Gastrocnemius medialis (tissue), 4 donors: ENCODE measurements at regions not wholly inside any gene's neighbourhood (a gene's known extent, or its start where the extent isn't known, plus 50 kb on each side); places are given as distances from the start of the nearest gene placed in this dataset.

ENCODE experiments used
- POLR2A ChIP-seq, 2 donors: fragments of 450-650 bp; IDR thresholded peaks; one replicate each; pipeline ENCODE4 v1.6.1; 2017; ENCODE audit warnings: antibody characterized with exemption in 2 of 2, mild to moderate bottlenecking in 2 of 2, moderate library complexity in 2 of 2
- TF ChIP-seq, protein P1 (sequence below), 5 experiments: fragments of 450-650 bp in 3 of 5; fragments of 200-600 bp in 2 of 5; sonication (generic) in 2 of 5; IDR thresholded peaks in 4 of 5; conservative IDR thresholded peaks in 1 of 5; 1 replicate in 4 of 5; 2 replicates in 1 of 5; pipeline ENCODE4 v1.5.1; 2016 to 2019; ENCODE audit warnings: antibody characterized with exemption in 5 of 5, mild to moderate bottlenecking in 3 of 5, moderate library complexity in 3 of 5

GRCh38 chr18:55139836-55140235 is 180.6 kb upstream of the CCDC68 start:
- TF ChIP-seq, protein P1, sequence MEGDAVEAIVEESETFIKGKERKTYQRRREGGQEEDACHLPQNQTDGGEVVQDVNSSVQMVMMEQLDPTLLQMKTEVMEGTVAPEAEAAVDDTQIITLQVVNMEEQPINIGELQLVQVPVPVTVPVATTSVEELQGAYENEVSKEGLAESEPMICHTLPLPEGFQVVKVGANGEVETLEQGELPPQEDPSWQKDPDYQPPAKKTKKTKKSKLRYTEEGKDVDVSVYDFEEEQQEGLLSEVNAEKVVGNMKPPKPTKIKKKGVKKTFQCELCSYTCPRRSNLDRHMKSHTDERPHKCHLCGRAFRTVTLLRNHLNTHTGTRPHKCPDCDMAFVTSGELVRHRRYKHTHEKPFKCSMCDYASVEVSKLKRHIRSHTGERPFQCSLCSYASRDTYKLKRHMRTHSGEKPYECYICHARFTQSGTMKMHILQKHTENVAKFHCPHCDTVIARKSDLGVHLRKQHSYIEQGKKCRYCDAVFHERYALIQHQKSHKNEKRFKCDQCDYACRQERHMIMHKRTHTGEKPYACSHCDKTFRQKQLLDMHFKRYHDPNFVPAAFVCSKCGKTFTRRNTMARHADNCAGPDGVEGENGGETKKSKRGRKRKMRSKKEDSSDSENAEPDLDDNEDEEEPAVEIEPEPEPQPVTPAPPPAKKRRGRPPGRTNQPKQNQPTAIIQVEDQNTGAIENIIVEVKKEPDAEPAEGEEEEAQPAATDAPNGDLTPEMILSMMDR (IDR thresholded peaks at IDR 0.05 in 4 of 5, conservative IDR thresholded peaks at IDR 0.05 in 1 of 5) = no peak
- TF ChIP-seq POLR2A (IDR thresholded peaks at IDR 0.05) = no peak
